Large intestine (tissue), 3 donors: ENCODE measurements at regions not wholly inside any gene's neighbourhood (a gene's known extent, or its start where the extent isn't known, plus 50 kb on each side); places are given as distances from the start of the nearest gene placed in this dataset.

Experiments
- DNase-seq, 2 donors: peaks; one replicate each; pipeline versions ENCODE4 v3.0.0 to v3.0.0-alpha.2; 2013
- H3K27ac ChIP-seq: one replicate; pipeline ENCODE4 v1.5.1; 2013; ENCODE audit warnings: low read length
- H3K27me3 ChIP-seq: 2 replicates; pipeline ENCODE4 v1.6.1; 2013; ENCODE audit warnings: low read length; ENCODE audit not compliant: control insufficient read depth, insufficient read depth
- H3K36me3 ChIP-seq: 2 replicates; pipeline ENCODE4 v1.6.1; 2013; ENCODE audit warnings: low read length; ENCODE audit not compliant: control insufficient read depth, insufficient read depth
- H3K4me1 ChIP-seq: one replicate; pipeline ENCODE4 v1.6.1; 2013; ENCODE audit warnings: low read length; ENCODE audit not compliant: control insufficient read depth, insufficient read depth
- H3K4me3 ChIP-seq: one replicate; pipeline ENCODE4 v1.5.1; 2013; ENCODE audit warnings: low read length
- H3K9me3 ChIP-seq: one replicate; pipeline ENCODE4 v1.6.1; 2013; ENCODE audit warnings: mild to moderate bottlenecking, low read depth, low read length, moderate library complexity; ENCODE audit not compliant: control insufficient read depth
- WGBS: methylation state at CpG from one replicate; pipeline ENCODE4 v1.1.5; 2013; ENCODE audit warnings: low lambda C conversion rate; ENCODE audit not compliant: insufficient coverage; 5-methylcytosine and 5-hydroxymethylcytosine counted together

GRCh38 chr11:26090651-26091050 lies 241.3 kb upstream of the ANO3 start:
- no peak overlapping the region for H3K27ac ChIP-seq
- H3K4me3 ChIP-seq: no peak overlapping the region
- no peaks in the 10 kb centered on the region for H3K36me3 ChIP-seq
- H3K9me3 ChIP-seq: no peaks in the 10 kb centered on the region
- no peaks in the 10 kb centered on the region for H3K4me1 ChIP-seq
- DNase-seq: no peak
- no peaks in the 10 kb centered on the region for H3K27me3 ChIP-seq
- no CpG with 5 or more reads among the region's 3 CpGs for WGBS

GRCh38 chr11:26093206-26093605 lies 238.7 kb upstream of the ANO3 start:
- Histone ChIP-seq H3K36me3 (no peaks in the 10 kb centered on the region), H3K4me3 (no peak overlapping the region), H3K9me3 (no peaks in the 10 kb centered on the region), H3K4me1 (no peaks in the 10 kb centered on the region), H3K27me3 (no peaks in the 10 kb centered on the region), H3K27ac (no peak overlapping the region)
- DNase-seq: no peak
- WGBS: 100% methylated on average over 1 of the region's 2 CpGs

- WGBS: 81% methylated on average over 3 of the region's 5 CpGs
- no peak for DNase-seq
- Histone ChIP-seq H3K4me1 (no peaks in the 10 kb centered on the region), H3K27me3 (no peaks in the 10 kb centered on the region), H3K36me3 (no peaks in the 10 kb centered on the region), H3K27ac (no peak overlapping the region), H3K4me3 (no peak overlapping the region), H3K9me3 (no peaks in the 10 kb centered on the region)
Measured at GRCh38 chr11:26095340-26095739, 236.6 kb upstream of the ANO3 start.

GRCh38 chr11:26096451-26096850 lies 235.5 kb upstream of the ANO3 start:
- 80% methylated on average over 1 of the region's 6 CpGs for WGBS
- Histone ChIP-seq H3K4me3 (no peak overlapping the region), H3K4me1 (no peaks in the 10 kb centered on the region), H3K36me3 (no peaks in the 10 kb centered on the region), H3K9me3 (no peaks in the 10 kb centered on the region), H3K27me3 (no peaks in the 10 kb centered on the region), H3K27ac (no peak overlapping the region)
- no peak for DNase-seq

- DNase-seq: no peak
- Histone ChIP-seq H3K27me3 (no peaks in the 10 kb centered on the region), H3K27ac (no peak overlapping the region), H3K9me3 (no peaks in the 10 kb centered on the region), H3K4me1 (no peaks in the 10 kb centered on the region), H3K4me3 (no peak overlapping the region), H3K36me3 (no peaks in the 10 kb centered on the region)
- WGBS: 100% methylated on average over 2 of the region's 5 CpGs
Measured at GRCh38 chr11:26102325-26102724, 229.6 kb upstream of the ANO3 start.

GRCh38 chr11:26105762-26106423 lies 226.0 kb upstream of the ANO3 start:
- H3K36me3 ChIP-seq: no peaks in the 10 kb centered on the region
- 90% methylated on average over 4 of the region's 4 CpGs for WGBS
- H3K27ac ChIP-seq: no peak overlapping the region
- DNase-seq: no peak
- no peaks in the 10 kb centered on the region for H3K4me1 ChIP-seq
- no peak overlapping the region for H3K4me3 ChIP-seq
- H3K9me3 ChIP-seq: no peaks in the 10 kb centered on the region
- no peaks in the 10 kb centered on the region for H3K27me3 ChIP-seq

GRCh38 chr11:26106726-26107125 lies 225.2 kb upstream of the ANO3 start:
- Histone ChIP-seq H3K4me3 (no peak overlapping the region), H3K4me1 (no peaks in the 10 kb centered on the region), H3K36me3 (no peaks in the 10 kb centered on the region), H3K27ac (no peak overlapping the region), H3K27me3 (no peaks in the 10 kb centered on the region), H3K9me3 (no peaks in the 10 kb centered on the region)
- no CpG with 5 or more reads among the region's 1 CpG for WGBS
- no peak for DNase-seq

GRCh38 chr11:26109658-26110368 lies 222.1 kb upstream of the ANO3 start:
- no peak overlapping the region for H3K4me3 ChIP-seq
- H3K4me1 ChIP-seq: no peaks in the 10 kb centered on the region
- WGBS: 50% methylated on average over 1 of the region's 2 CpGs
- no peaks in the 10 kb centered on the region for H3K27me3 ChIP-seq
- H3K9me3 ChIP-seq: no peaks in the 10 kb centered on the region
- H3K27ac ChIP-seq: no peak overlapping the region
- DNase-seq: no peak
- H3K36me3 ChIP-seq: no peaks in the 10 kb centered on the region

- no peak overlapping the region for H3K4me3 ChIP-seq
- no peaks in the 10 kb centered on the region for H3K27me3 ChIP-seq
Measured at GRCh38 chr11:26112264-26112663, 219.7 kb upstream of the ANO3 start.

GRCh38 chr11:26121466-26121865 lies 210.5 kb upstream of the ANO3 start:
- Histone ChIP-seq H3K9me3 (no peaks in the 10 kb centered on the region), H3K4me1 (no peaks in the 10 kb centered on the region), H3K27ac (no peak overlapping the region), H3K27me3 (no peaks in the 10 kb centered on the region), H3K36me3 (no peaks in the 10 kb centered on the region), H3K4me3 (no peak overlapping the region)
- no peak for DNase-seq
- no CpG with 5 or more reads among the region's 2 CpGs for WGBS

More at GRCh38 chr11:26112264-26112663, 219.7 kb upstream of the ANO3 start:
- Histone ChIP-seq H3K9me3 (no peaks in the 10 kb centered on the region), H3K27ac (no peak overlapping the region), H3K36me3 (no peaks in the 10 kb centered on the region), H3K4me1 (no peaks in the 10 kb centered on the region)
- no peak for DNase-seq

GRCh38 chr11:26126741-26127140 lies 205.2 kb upstream of the ANO3 start:
- H3K4me3 ChIP-seq: no peak overlapping the region
- H3K27ac ChIP-seq: no peak overlapping the region
- no peaks in the 10 kb centered on the region for H3K36me3 ChIP-seq
- DNase-seq: no peak
- H3K9me3 ChIP-seq: no peaks in the 10 kb centered on the region
- H3K4me1 ChIP-seq: no peaks in the 10 kb centered on the region
- H3K27me3 ChIP-seq: no peaks in the 10 kb centered on the region
